Mesendoderm (in vitro differentiated cells): ENCODE measurements at regions not wholly inside any gene's neighbourhood (a gene's known extent, or its start where the extent isn't known, plus 50 kb on each side); places are given as distances from the start of the nearest gene placed in this dataset.

Experiments
- DNase-seq: peaks from one replicate; pipeline ENCODE4 v3.0.0; 2013
- H2AK5ac ChIP-seq: 2 replicates; pipeline ENCODE4 v1.6.1; 2013; ENCODE audit warnings: low read length, inconsistent platforms
- H2BK120ac ChIP-seq: 2 replicates; pipeline ENCODE4 v1.6.1; 2013; ENCODE audit warnings: low read depth, mild to moderate bottlenecking, low read length, moderate library complexity, mixed read lengths
- H2BK15ac ChIP-seq: replicated peaks from 2 replicates; pipeline ENCODE4 v1.6.1; 2013; ENCODE audit warnings: low read depth, mild to moderate bottlenecking, moderate library complexity
- H2BK5ac ChIP-seq: 2 replicates; pipeline ENCODE4 v1.6.1; 2013; ENCODE audit warnings: low read length, inconsistent platforms
- H3K18ac ChIP-seq: 2 replicates; pipeline ENCODE4 v1.6.1; 2013; ENCODE audit warnings: mild to moderate bottlenecking, low read length, mixed read lengths
- H3K23ac ChIP-seq: one replicate; pipeline ENCODE4 v1.6.1; 2013; ENCODE audit warnings: low read length
- H3K27ac ChIP-seq: 2 replicates; pipeline ENCODE4 v1.5.1; 2013; ENCODE audit warnings: low read depth, mild to moderate bottlenecking, inconsistent platforms, low read length, moderate library complexity
- H3K27me3 ChIP-seq: 2 replicates; pipeline ENCODE4 v1.6.1; 2013; ENCODE audit warnings: low read length, control low read depth, mild to moderate bottlenecking, inconsistent platforms; ENCODE audit not compliant: insufficient read depth, poor library complexity
- H3K36me3 ChIP-seq: 2 replicates; pipeline ENCODE4 v1.6.1; 2013; ENCODE audit warnings: low read length, inconsistent platforms; ENCODE audit not compliant: control insufficient read depth, insufficient read depth
- H3K4ac ChIP-seq: one replicate; pipeline ENCODE4 v1.6.1; 2013; ENCODE audit warnings: low read depth, mild to moderate bottlenecking, low read length, moderate library complexity
- H3K4me1 ChIP-seq: 2 replicates; pipeline ENCODE4 v1.6.1; 2013; ENCODE audit warnings: low read depth, low read length, inconsistent platforms; ENCODE audit not compliant: control insufficient read depth
- H3K4me2 ChIP-seq: 2 replicates; pipeline ENCODE4 v1.6.1; 2013; ENCODE audit warnings: low read length
- H3K4me3 ChIP-seq: 2 replicates; pipeline ENCODE4 v1.5.1; 2013; ENCODE audit warnings: mild to moderate bottlenecking, low read length
- H3K56ac ChIP-seq: one replicate; pipeline ENCODE4 v1.6.1; 2013; ENCODE audit warnings: low read length
- H3K79me1 ChIP-seq: 2 replicates; pipeline ENCODE4 v1.6.1; 2013; ENCODE audit warnings: low read length, inconsistent platforms
- H3K79me2 ChIP-seq: 2 replicates; pipeline ENCODE4 v1.6.1; 2013; ENCODE audit warnings: mild to moderate bottlenecking, low read length; ENCODE audit not compliant: control insufficient read depth, insufficient read depth
- H3K9ac ChIP-seq: 2 replicates; pipeline ENCODE4 v1.6.1; 2013; ENCODE audit warnings: low read length, inconsistent platforms
- H4K5ac ChIP-seq: one replicate; pipeline ENCODE4 v1.6.1; 2013; ENCODE audit warnings: low read length
- H4K8ac ChIP-seq: one replicate; pipeline ENCODE4 v1.6.1; 2013; ENCODE audit warnings: low read depth, mild to moderate bottlenecking, control low read depth, low read length, moderate library complexity
- WGBS: extraction: QIAGEN DNeasy Blood & Tissue Kit; methylation state at CpG from one replicate; pipeline ENCODE4 v1.1.7; 2013; ENCODE audit warnings: low lambda C conversion rate, missing lambda C conversion rate; ENCODE audit not compliant: insufficient coverage; ENCODE audit errors: extremely low coverage; 5-methylcytosine and 5-hydroxymethylcytosine counted together

DNA sequence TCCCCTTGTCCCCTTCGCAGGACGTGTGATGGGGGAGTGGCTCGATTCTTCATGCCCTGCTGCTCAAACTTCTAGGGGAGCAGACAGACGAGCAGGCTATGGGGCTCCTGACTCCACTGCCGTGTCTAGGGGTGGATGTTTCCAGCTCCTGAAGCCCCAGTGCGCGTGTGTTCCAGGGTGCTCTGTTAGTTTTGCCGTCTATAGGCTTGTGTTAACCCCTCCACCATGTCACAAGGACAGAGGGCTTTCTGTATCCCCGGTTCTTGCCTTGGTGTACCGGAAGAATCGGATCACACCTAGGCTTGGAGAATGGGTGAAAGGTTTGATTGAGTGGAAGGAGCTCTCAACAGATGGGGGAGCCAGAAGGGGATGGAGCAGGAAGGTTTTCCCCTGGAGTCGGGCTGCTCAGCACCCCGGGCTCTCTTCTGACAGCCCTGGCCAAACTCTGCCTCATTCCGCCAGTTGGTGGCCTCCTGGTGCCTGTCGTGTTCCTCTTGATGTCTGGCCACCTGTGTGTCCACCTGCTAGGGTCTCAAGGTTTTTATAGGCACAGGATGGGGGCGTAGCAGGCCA lies 810.7 kb downstream of the BRD1 start:
- DNase-seq = no peak
- H3K23ac ChIP-seq = no peak overlapping the region
- no peak overlapping the region for H4K8ac ChIP-seq
- no peaks in the 10 kb centered on the region for H3K4me1 ChIP-seq
- H3K79me1 ChIP-seq = no peaks in the 10 kb centered on the region
- no peak overlapping the region for H3K9ac ChIP-seq
- H2BK5ac ChIP-seq = no peak overlapping the region
- H3K79me2 ChIP-seq = no peaks in the 10 kb centered on the region
- H3K18ac ChIP-seq = no peak overlapping the region
- H2AK5ac ChIP-seq = no peak overlapping the region
- no peaks in the 10 kb centered on the region for H3K36me3 ChIP-seq
- no peak overlapping the region for H2BK15ac ChIP-seq
- H3K27ac ChIP-seq = no peak overlapping the region
- H3K27me3 ChIP-seq = no peaks in the 10 kb centered on the region
- no peak overlapping the region for H4K5ac ChIP-seq
- no CpG with 5 or more reads among the region's 16 CpGs for WGBS
- H3K4me2 ChIP-seq = no peak overlapping the region
- no peak overlapping the region for H3K56ac ChIP-seq
- no peak overlapping the region for H3K4ac ChIP-seq
- no peak overlapping the region for H3K4me3 ChIP-seq
- no peak overlapping the region for H2BK120ac ChIP-seq

- no CpG with 5 or more reads among the region's 26 CpGs for WGBS
- DNase-seq = no peak
- Histone ChIP-seq H3K18ac (no peak overlapping the region), H3K27me3 (no peaks in the 10 kb centered on the region), H2BK5ac (no peak overlapping the region), H3K27ac (no peak overlapping the region), H3K79me1 (no peaks in the 10 kb centered on the region), H3K4me2 (no peak overlapping the region), H3K4ac (no peak overlapping the region), H4K5ac (no peak overlapping the region), H4K8ac (no peak overlapping the region), H3K36me3 (no peaks in the 10 kb centered on the region), H2BK15ac (no peak overlapping the region), H3K23ac (no peak overlapping the region), H3K9ac (no peak overlapping the region), H2AK5ac (no peak overlapping the region), H3K56ac (no peak overlapping the region), H3K79me2 (no peaks in the 10 kb centered on the region), H3K4me3 (no peak overlapping the region), H3K4me1 (no peaks in the 10 kb centered on the region), H2BK120ac (no peak overlapping the region)
These were observed 811.4 kb downstream of the BRD1 start for GRCh38 chr22:49015993-49016908.

GRCh38 chr22:49015459-49015858 lies 812.2 kb downstream of the BRD1 start:
- no peak overlapping the region for H3K4me3 ChIP-seq
- H3K4me1 ChIP-seq = no peaks in the 10 kb centered on the region
- no peak overlapping the region for H3K18ac ChIP-seq
- no peak overlapping the region for H3K23ac ChIP-seq
- no peak overlapping the region for H2BK15ac ChIP-seq
- no peak overlapping the region for H4K5ac ChIP-seq
- H3K9ac ChIP-seq = no peak overlapping the region
- no peak overlapping the region for H3K56ac ChIP-seq
- no peaks in the 10 kb centered on the region for H3K79me1 ChIP-seq
- no peaks in the 10 kb centered on the region for H3K36me3 ChIP-seq
- no CpG with 5 or more reads among the region's 13 CpGs for WGBS
- H2AK5ac ChIP-seq = no peak overlapping the region
- no peak overlapping the region for H3K4ac ChIP-seq
- no peak overlapping the region for H2BK120ac ChIP-seq
- H3K79me2 ChIP-seq = no peaks in the 10 kb centered on the region
- no peak overlapping the region for H2BK5ac ChIP-seq
- no peak overlapping the region for H3K4me2 ChIP-seq
- H3K27me3 ChIP-seq = no peaks in the 10 kb centered on the region
- no peak overlapping the region for H3K27ac ChIP-seq
- DNase-seq = no peak
- H4K8ac ChIP-seq = no peak overlapping the region

- no peaks in the 10 kb centered on the region for H3K79me2 ChIP-seq
- no peak overlapping the region for H3K4me3 ChIP-seq
- H4K8ac ChIP-seq = no peak overlapping the region
- WGBS = no CpG with 5 or more reads among the region's 24 CpGs
- H2BK5ac ChIP-seq = no peak overlapping the region
- no peak for DNase-seq
- H3K23ac ChIP-seq = no peak overlapping the region
- no peak overlapping the region for H2BK15ac ChIP-seq
- H2BK120ac ChIP-seq = no peak overlapping the region
- no peaks in the 10 kb centered on the region for H3K79me1 ChIP-seq
- H3K18ac ChIP-seq = no peak overlapping the region
- H4K5ac ChIP-seq = no peak overlapping the region
- H3K56ac ChIP-seq = no peak overlapping the region
- H3K4me1 ChIP-seq = no peaks in the 10 kb centered on the region
- H3K36me3 ChIP-seq = no peaks in the 10 kb centered on the region
- H2AK5ac ChIP-seq = no peak overlapping the region
- no peak overlapping the region for H3K9ac ChIP-seq
- H3K27me3 ChIP-seq = no peaks in the 10 kb centered on the region
- H3K27ac ChIP-seq = no peak overlapping the region
- H3K4me2 ChIP-seq = no peak overlapping the region
- H3K4ac ChIP-seq = no peak overlapping the region
These were observed 813.2 kb downstream of the BRD1 start for GRCh38 chr22:49014227-49015201.

GRCh38 chr22:49013707-49014106 lies 814.0 kb downstream of the BRD1 start:
- H3K4me1 ChIP-seq = no peaks in the 10 kb centered on the region
- H2AK5ac ChIP-seq = no peak overlapping the region
- H3K27me3 ChIP-seq = no peaks in the 10 kb centered on the region
- WGBS = no CpG with 5 or more reads among the region's 12 CpGs
- H3K18ac ChIP-seq = no peak overlapping the region
- no peaks in the 10 kb centered on the region for H3K79me1 ChIP-seq
- H3K4me3 ChIP-seq = no peak overlapping the region
- H2BK5ac ChIP-seq = no peak overlapping the region
- H3K4ac ChIP-seq = no peak overlapping the region
- H2BK120ac ChIP-seq = no peak overlapping the region
- H3K36me3 ChIP-seq = no peaks in the 10 kb centered on the region
- H4K5ac ChIP-seq = no peak overlapping the region
- H4K8ac ChIP-seq = no peak overlapping the region
- no peaks in the 10 kb centered on the region for H3K79me2 ChIP-seq
- no peak overlapping the region for H2BK15ac ChIP-seq
- no peak overlapping the region for H3K4me2 ChIP-seq
- H3K56ac ChIP-seq = no peak overlapping the region
- DNase-seq = no peak
- H3K9ac ChIP-seq = no peak overlapping the region
- H3K27ac ChIP-seq = no peak overlapping the region
- no peak overlapping the region for H3K23ac ChIP-seq
